ENCODE measurements at regions not wholly inside any gene's neighbourhood (a gene's known extent, or its start where the extent isn't known, plus 50 kb on each side); places are given as distances from the start of the nearest gene placed in this dataset.
"Not testable (repeated sequence)": the region's sequence is repeated elsewhere in the genome, so short reads cannot be mapped to it uniquely, and the experiment has no call there.

- TF ChIP-seq CTCF (IDR thresholded peaks at IDR 0.05): no peak
- H3K27me3 ChIP-seq: no peaks in the 10 kb centered on the region
- no peak overlapping the region for H3K4me3 ChIP-seq (ENCODE audit: low read depth in 1 of 2, low read length in 1 of 2)
- no peaks in the 10 kb centered on the region for H3K9me3 ChIP-seq
- H3K4me1 ChIP-seq (ENCODE audit: control insufficient read depth in 1 of 2, insufficient read depth in 1 of 2, low read depth in 1 of 2, low read length in 1 of 2): no peaks in the 10 kb centered on the region
- no peaks in the 10 kb centered on the region for H3K36me3 ChIP-seq
- no peak overlapping the region for H3K27ac ChIP-seq
Observed at GRCh38 chr16:6735631-6736030, 597.0 kb upstream of the RBFOX1 start.

DNA sequence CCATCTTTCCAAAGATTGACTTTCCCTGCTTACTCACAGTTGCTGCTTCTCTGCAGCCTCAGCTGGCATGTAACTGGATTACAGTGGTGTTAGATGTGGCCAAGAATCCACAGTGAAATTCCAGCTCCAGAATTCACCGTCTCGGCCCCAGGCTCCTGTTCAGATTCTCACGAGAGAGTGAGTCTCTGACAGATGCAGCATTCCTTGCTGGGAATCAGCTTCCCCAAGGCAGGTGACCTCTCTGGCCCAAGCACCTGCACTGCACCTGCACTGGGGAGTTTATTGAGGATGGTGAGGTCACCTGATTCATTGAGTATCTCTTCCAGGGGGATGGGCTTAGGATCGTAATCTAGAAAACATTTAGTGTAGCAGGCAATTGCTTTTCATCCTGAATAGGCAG lies 600.5 kb upstream of the RBFOX1 start:
- Histone ChIP-seq H3K27ac (no peak overlapping the region), H3K4me3 (ENCODE audit: low read depth in 1 of 2, low read length in 1 of 2) (no peak overlapping the region), H3K27me3 (no peaks in the 10 kb centered on the region), H3K4me1 (ENCODE audit: control insufficient read depth in 1 of 2, insufficient read depth in 1 of 2, low read depth in 1 of 2, low read length in 1 of 2) (no peaks in the 10 kb centered on the region), H3K36me3 (no peaks in the 10 kb centered on the region), H3K9me3 (no peaks in the 10 kb centered on the region)
- no peak for TF ChIP-seq CTCF (IDR thresholded peaks at IDR 0.05)

DNA sequence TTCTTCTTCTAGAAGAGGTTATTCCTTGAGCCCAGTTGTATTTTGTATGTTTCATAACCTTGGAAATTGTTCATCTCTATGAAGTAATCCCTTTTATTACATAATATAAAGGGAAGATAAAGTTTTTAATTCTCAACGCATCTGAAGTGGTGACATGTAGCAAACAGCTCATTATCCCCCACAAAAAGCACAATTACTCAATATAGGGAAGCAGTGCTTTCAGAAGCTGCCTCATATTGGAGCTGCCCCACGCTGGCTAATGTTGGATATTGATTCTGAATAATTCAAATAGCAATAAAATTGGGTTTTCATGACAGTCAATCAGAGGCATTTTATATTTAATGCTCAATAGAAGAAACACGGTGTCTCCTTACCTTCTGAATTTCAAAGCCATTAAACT lies 604.3 kb upstream of the RBFOX1 start:
- Histone ChIP-seq H3K27me3 (no peaks in the 10 kb centered on the region), H3K36me3 (no peaks in the 10 kb centered on the region), H3K9me3 (no peaks in the 10 kb centered on the region), H3K27ac (no peak overlapping the region), H3K4me3 (ENCODE audit: low read depth in 1 of 2, low read length in 1 of 2) (no peak overlapping the region), H3K4me1 (ENCODE audit: control insufficient read depth in 1 of 2, insufficient read depth in 1 of 2, low read depth in 1 of 2, low read length in 1 of 2) (no peaks in the 10 kb centered on the region)
- no peak for TF ChIP-seq CTCF (IDR thresholded peaks at IDR 0.05)

DNA sequence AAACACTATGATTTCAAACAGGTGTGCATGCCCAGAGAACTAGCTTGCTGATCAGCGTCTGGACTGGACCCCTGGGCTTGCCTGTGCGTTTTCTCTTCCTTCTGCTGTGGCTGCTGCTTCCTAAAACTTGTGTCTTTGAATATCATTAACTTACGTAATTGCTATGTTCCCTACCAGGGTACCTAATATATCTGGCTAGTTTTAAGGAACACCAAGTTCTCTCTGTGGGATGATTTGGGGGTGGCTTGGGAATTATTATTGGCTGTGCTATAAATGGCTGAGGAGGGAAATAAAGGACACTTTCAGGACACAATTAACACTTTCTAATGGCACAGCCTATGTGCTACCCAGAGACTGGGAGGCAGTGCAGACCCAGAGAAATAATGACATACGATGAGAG lies 606.0 kb upstream of the RBFOX1 start:
- H3K27me3 ChIP-seq: no peaks in the 10 kb centered on the region
- no peak for TF ChIP-seq CTCF (IDR thresholded peaks at IDR 0.05)
- no peaks in the 10 kb centered on the region for H3K9me3 ChIP-seq
- H3K4me3 ChIP-seq (ENCODE audit: low read depth in 1 of 2, low read length in 1 of 2): no peak overlapping the region
- no peaks in the 10 kb centered on the region for H3K4me1 ChIP-seq (ENCODE audit: control insufficient read depth in 1 of 2, insufficient read depth in 1 of 2, low read depth in 1 of 2, low read length in 1 of 2)
- H3K36me3 ChIP-seq: no peaks in the 10 kb centered on the region
- no peak overlapping the region for H3K27ac ChIP-seq

GRCh38 chr16:6725634-6726331 lies 606.9 kb upstream of the RBFOX1 start:
- no peaks in the 10 kb centered on the region for H3K9me3 ChIP-seq
- TF ChIP-seq CTCF (IDR thresholded peaks at IDR 0.05): no peak
- H3K27ac ChIP-seq: no peak overlapping the region
- H3K36me3 ChIP-seq: no peaks in the 10 kb centered on the region
- H3K4me3 ChIP-seq (ENCODE audit: low read depth in 1 of 2, low read length in 1 of 2): no peak overlapping the region
- no peaks in the 10 kb centered on the region for H3K27me3 ChIP-seq
- H3K4me1 ChIP-seq (ENCODE audit: control insufficient read depth in 1 of 2, insufficient read depth in 1 of 2, low read depth in 1 of 2, low read length in 1 of 2): no peaks in the 10 kb centered on the region

GRCh38 chr16:6725206-6725605 lies 607.4 kb upstream of the RBFOX1 start:
- H3K4me3 ChIP-seq (ENCODE audit: low read depth in 1 of 2, low read length in 1 of 2); H3K36me3 ChIP-seq; H3K4me1 ChIP-seq (ENCODE audit: control insufficient read depth in 1 of 2, insufficient read depth in 1 of 2, low read depth in 1 of 2, low read length in 1 of 2); H3K9me3 ChIP-seq; H3K27ac ChIP-seq; H3K27me3 ChIP-seq: not testable (repeated sequence)

Data from neutrophil (primary cell).